AG08395 (cell line): ENCODE measurements at regions not wholly inside any gene's neighbourhood (a gene's known extent, or its start where the extent isn't known, plus 50 kb on each side); places are given as distances from the start of the nearest gene placed in this dataset.
A peak's percentile ranks its signal among the peaks of the same experiment; 100 is the strongest.

Source experiments
- DNase-seq: peaks from one replicate; pipeline ENCODE4 v3.0.0; 2012; ENCODE audit warnings: mixed read lengths, low spot score

DNA sequence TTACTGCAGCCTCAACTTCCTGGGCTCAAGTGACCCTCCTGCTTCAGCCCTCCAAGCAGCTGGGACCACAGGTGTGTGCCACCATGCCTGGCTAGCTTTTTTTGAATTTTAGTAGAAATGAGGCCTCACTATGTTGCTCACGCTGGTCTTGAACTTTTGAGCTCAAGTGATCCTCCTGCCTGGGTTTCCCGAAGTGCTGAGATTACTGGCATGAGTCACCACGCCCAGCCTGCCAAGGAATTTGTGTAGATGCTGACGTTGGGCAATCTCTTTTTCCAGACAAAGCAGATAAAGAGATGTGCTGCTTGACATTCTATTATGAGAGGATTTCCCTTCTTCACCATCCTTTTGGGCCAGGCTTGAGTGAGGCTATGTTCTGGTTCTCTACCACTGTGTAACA is 254.5 kb upstream of the RPS6KA3 start:
- peak; percentile 30 for DNase-seq

DNA sequence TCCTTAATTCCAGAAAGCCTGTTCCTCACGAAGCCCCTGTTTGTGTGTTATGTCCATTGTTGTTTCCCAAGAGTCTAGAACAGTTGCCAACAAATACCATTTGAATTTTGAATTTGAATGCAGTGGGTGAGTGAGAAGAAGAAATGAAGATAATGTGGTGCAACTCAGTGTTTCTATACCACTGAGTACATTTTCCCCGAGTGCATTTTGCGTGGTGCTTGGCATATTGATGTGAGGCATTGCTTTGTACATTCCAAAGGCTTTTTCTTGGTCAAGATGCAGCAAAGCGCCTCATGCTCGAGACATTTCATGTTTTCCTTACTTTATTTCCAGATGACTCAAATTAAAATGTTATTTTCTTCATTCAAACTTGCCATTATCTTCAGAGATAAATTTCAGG is 253.1 kb upstream of the RPS6KA3 start:
- no peak for DNase-seq

DNA sequence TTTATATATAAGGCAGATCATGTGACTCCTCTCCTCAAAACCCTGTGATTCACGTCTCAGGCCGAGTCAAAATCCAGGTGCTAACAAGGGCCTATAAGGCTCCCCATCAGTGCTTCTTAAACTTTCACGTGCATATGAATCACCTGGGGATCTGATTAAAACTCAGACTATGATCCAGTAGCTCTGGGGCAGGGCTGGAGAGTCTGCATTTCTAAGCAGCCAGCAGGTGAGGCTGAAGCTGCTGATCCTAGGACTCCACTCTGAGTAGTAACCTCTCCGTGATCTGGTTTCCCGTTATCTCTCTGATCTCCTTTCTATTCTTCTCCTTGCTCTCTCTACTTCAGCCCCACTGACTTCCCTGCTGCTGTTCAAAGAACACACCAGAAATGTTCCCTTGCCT is 252.4 kb upstream of the RPS6KA3 start:
- no peak for DNase-seq

DNA sequence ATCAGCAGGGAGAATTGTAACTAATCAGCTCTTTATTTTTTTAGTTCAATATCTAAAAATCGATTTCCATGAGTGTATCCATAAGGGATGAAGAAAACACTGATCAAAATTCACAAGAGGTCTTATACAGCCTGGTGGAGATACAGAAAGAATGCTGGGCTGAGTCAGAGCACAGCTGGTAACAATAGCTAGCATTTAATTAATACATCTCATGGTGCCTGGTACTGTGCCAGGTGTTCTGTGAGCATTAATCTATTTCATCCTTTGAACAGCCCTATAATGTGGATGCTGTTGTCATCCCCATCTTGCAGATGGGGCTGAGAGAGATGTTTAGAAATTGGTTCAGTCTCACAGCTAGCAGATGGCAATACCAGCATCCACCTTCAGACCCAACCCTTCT is 250.9 kb upstream of the RPS6KA3 start:
- DNase-seq = no peak

DNA sequence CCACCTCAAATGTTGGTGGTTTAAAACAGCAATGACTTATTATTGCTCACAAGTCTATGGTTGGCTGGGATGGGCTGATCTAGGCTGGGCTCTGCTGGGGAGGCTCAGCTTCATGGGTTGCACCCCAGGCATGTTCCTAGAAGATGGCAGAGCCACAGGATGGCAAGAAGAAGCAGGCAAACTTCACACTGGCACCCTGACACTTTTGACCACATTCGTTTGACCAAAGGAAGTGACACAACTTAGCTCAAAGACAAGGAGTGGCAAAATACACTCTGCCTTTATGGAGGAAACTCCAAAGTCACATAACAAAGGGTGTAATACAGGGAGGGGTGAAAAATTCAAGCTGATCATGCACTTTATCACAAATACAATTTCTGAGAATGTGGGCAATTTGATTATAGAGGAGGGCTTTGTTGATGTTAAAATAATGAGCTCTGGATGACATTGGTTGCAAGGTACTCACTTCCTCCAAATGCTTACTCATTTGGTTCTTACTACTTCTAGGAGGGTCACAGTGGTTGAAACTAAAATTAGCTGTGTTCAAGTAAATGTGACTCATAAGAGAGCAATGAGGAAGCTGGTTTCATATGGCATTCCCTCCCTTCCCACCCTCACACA is 249.2 kb upstream of the RPS6KA3 start:
- DNase-seq = peak; percentile 59

DNA sequence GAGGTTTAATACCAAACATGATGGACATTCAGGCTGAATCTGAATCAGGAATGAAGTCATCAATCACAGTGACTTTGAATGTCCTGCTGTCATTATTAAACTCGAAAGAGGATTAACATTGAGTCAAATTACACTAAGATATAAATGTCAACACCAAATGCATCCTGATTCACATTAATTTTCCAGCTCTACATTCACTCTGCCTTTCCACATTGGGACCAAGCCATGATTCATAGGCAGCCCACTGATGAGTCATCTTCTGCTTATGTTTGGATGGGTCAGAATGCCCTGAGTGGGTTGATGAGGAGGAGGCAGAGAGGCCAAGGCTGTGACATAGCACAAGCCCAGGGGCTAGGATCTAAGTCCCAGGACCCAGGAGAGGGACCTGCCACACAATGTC is 247.6 kb upstream of the RPS6KA3 start:
- peak; percentile 60 for DNase-seq

DNA sequence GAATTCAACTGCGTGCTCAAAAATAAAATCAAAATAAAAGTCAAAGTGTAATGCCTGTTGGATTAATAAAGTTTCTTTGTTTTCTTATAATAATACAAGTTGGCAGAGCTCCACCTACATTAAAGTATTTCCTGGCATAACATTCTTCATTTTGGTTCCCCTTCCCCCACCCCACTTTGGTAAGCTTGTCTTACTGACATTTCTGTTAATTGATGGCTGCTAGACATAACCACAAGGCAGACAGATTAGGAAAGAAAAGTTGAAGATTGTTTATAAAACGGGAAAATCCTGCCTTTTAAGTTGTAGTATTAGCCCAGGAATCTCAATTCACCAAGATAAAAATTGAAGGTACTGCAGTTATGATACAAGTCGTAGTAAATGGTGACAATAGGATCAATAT is 246.5 kb upstream of the RPS6KA3 start:
- no peak for DNase-seq

DNA sequence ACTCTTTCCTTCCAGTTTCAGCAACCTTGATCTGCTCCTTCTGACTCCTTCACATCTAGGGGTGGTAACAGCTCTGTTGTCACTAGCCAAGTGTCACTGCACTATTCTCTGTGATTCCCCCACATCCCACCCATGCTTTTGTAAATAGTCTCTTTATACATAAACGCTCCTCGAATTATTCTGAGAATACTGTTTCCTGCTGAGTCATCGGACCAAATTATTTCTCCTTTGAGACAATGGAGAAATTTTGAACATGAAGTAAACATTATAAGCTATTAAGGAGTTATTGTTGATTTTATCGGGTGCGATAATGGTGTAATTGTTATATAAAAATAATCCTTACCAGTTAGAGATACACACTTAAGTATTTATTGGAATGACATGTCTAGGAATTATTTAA is 245.1 kb upstream of the RPS6KA3 start:
- DNase-seq = no peak

GRCh38 chrX:20507901-20508620 is 241.4 kb upstream of the RPS6KA3 start:
- DNase-seq = no peak

- DNase-seq = no peak
Observed at GRCh38 chrX:20506739-20507138, 240.0 kb upstream of the RPS6KA3 start.

- no peak for DNase-seq
Observed at GRCh38 chrX:20500949-20501348, 234.2 kb upstream of the RPS6KA3 start.

GRCh38 chrX:20500171-20500865 is 233.6 kb upstream of the RPS6KA3 start:
- DNase-seq = no peak

GRCh38 chrX:20499763-20500162 is 233.1 kb upstream of the RPS6KA3 start:
- DNase-seq = no peak

DNA sequence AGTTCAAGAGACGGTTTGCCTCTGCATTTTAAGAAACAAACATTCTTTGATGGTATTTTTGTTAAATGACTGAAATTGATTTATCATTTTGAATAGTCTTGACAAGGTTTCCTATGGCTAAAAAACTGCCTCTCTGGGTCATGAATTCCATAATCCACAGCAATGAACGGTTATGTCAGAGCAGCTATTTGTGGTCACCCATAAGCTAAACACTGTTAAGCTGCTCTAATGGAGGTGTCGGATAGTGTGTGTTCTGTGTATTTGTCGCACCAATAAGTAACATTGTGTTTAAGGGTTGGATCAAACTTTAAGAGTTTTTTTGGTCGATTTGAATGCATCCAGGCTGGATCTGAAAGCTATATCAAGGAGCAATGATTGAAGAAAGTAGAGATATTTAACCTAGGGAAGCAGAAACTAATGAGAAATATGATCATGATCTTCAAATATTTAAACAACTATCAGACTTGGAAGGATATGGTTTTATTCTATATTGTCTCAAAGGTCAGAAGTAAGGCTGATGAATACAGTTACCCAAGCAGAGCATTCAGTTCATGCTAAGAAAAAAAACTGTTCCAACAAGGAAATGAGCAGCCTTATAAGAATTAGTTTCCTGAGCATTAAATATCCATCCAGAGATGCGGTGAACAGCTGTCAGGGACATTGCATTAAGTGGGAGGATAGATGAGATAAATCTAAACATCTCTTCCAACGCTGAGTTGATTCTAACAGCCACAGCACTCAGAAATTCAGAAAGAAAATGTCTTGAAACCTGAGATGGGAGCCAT is 232.3 kb upstream of the RPS6KA3 start:
- DNase-seq = no peak

GRCh38 chrX:20495575-20495974 is 228.9 kb upstream of the RPS6KA3 start:
- DNase-seq = no peak

GRCh38 chrX:20488473-20488872 is 221.8 kb upstream of the RPS6KA3 start:
- no peak for DNase-seq

GRCh38 chrX:20487227-20487626 is 220.5 kb upstream of the RPS6KA3 start:
- DNase-seq = no peak

- no peak for DNase-seq
Observed at GRCh38 chrX:20481632-20482031, 214.9 kb upstream of the RPS6KA3 start.

DNA sequence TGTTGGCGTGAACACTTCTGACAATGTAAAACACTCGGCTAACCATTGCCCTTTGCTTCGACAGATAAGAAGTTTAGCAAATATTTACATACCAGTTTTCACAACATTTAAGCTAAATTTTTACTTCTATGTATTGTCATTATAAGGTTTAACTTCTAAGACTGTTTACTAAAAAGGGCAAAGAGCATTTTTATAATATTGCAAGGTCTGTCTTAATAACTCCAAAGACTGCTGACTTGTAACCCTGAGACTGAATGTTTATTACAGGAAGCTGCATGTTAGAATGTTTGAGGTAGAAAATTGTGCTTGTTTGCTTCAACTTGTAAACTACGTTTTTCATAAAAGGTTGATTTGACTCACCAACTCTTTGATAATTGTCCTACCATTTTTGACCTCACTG is 213.2 kb upstream of the RPS6KA3 start:
- no peak for DNase-seq

DNA sequence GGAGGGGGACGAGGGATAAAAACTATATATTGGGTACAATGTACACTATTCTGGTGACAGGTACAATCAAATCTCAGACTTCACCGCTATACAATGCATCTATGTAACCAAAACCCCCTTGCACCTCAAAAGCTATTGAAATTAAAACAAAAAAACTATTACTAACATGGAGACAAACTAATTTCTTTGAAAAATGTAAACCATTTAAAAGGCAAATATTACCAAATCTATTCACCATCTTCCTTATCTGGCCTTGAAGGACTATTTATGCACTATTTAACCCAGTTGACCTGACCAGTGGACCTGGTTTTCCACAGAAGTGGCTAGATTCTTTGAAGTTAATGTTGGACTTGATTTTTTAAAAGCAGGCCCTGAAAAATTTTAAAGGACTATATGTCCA is 212.3 kb upstream of the RPS6KA3 start:
- no peak for DNase-seq

DNA sequence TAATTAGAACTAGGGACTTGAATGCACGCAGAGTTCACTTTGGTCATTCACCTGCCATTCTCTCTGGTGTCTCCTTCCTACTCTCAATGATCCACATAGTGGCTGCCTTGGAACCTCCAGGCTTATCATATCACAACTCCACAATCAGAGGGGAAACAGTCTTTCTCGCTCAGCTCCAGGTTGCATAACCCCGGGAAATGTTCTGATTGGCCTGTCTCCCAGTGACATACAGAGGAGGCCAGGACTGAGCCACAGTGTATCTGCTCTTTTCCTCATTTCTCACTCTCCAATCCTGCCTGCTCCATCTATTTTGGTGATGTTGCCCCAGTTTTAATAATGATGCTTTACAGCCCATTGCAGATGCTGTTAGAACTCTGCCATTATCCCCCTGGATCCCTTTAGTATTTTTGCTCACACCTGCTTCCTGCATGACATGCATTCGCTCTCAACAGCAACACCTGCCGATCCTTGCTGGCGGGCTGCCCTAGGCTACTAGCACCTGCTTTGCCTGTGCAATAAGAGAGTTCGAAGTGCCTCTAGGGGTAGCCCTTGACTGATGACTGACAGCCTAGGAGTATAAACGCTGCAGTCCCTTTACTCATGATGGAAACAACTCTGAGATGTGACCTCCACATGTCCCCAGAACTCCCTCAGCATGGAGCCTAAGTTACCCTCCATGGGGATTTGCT is 211.3 kb upstream of the RPS6KA3 start:
- DNase-seq = no peak

DNA sequence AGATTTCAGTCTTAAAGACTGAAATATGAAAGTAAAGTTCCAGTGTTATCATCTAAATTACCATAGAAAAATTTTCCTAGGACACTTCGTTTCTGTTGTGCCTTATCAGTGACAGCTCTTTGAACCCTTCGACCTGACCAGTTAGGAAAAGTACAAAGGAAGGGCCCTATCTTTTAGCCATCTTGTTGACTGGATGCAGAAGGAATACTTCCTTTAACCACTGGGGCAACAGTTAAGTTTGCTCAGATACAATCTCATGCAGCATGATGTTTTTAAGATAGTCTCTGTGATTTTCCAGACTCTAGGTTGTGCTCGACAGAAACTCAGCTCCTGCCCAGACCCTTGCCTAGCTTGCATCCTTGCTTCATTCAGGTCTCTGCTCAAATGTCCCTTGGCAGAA is 210.5 kb upstream of the RPS6KA3 start:
- DNase-seq = no peak
